GM19455 (cell line): ENCODE measurements at regions not wholly inside any gene's neighbourhood (a gene's known extent, or its start where the extent isn't known, plus 50 kb on each side); places are given as distances from the start of the nearest gene placed in this dataset.
"Not testable (repeated sequence)": the region's sequence is repeated elsewhere in the genome, so short reads cannot be mapped to it uniquely, and the experiment has no call there.

Experiments
- ATAC-seq: cut with Tn5 transposase; IDR thresholded peaks from one replicate; pipeline ENCODE4 v1.9.1; 2021; ENCODE audit not compliant: unreplicated experiment

- no peak for ATAC-seq
These were observed 50.0 kb downstream of the SOD2 start for GRCh38 chr6:159642995-159643394.

GRCh38 chr6:159642481-159642880, 50.6 kb downstream of the SOD2 start:
- ATAC-seq = no peak

- no peak for ATAC-seq
These were observed 52.1 kb downstream of the SOD2 start for GRCh38 chr6:159640722-159641482.

- no peak for ATAC-seq
These were observed 52.7 kb downstream of the SOD2 start for GRCh38 chr6:159640322-159640721.

GRCh38 chr6:159639721-159640120, 53.3 kb downstream of the SOD2 start:
- no peak for ATAC-seq

- no peak for ATAC-seq
These were observed 59.8 kb downstream of the SOD2 start for GRCh38 chr6:159633196-159633595.

GRCh38 chr6:159631886-159632285, 61.2 kb downstream of the SOD2 start:
- no peak for ATAC-seq

GRCh38 chr6:159627939-159628338, 65.1 kb downstream of the SOD2 start:
- ATAC-seq = no peak

GRCh38 chr6:159626506-159626905, 66.5 kb downstream of the SOD2 start:
- not testable (repeated sequence) for ATAC-seq

- ATAC-seq = no peak
These were observed 69.9 kb downstream of the SOD2 start for GRCh38 chr6:159623156-159623555.

- no peak for ATAC-seq
These were observed 72.1 kb downstream of the SOD2 start for GRCh38 chr6:159620947-159621346.

GRCh38 chr6:159617444-159617843, 75.6 kb downstream of the SOD2 start:
- no peak for ATAC-seq

GRCh38 chr6:159616456-159616855, 76.6 kb downstream of the SOD2 start:
- no peak for ATAC-seq

GRCh38 chr6:159615918-159616317, 77.1 kb downstream of the SOD2 start:
- ATAC-seq = no peak

- no peak for ATAC-seq
These were observed 82.2 kb downstream of the SOD2 start for GRCh38 chr6:159610881-159611280.

- no peak for ATAC-seq
These were observed 83.3 kb downstream of the SOD2 start for GRCh38 chr6:159609652-159610178.

- ATAC-seq = no peak
These were observed 83.9 kb downstream of the SOD2 start for GRCh38 chr6:159608961-159609651.

GRCh38 chr6:159606786-159607185, 86.3 kb downstream of the SOD2 start:
- ATAC-seq = no peak

- ATAC-seq = no peak
These were observed 88.5 kb downstream of the SOD2 start for GRCh38 chr6:159604443-159604956.

GRCh38 chr6:159602431-159603041, 90.5 kb downstream of the SOD2 start:
- no peak for ATAC-seq

GRCh38 chr6:159601211-159601610, 91.8 kb downstream of the SOD2 start:
- ATAC-seq = no peak

- ATAC-seq = no peak
These were observed 97.9 kb downstream of the SOD2 start for GRCh38 chr6:159595173-159595572.
